Endothelial cell (in vitro differentiated cells): ENCODE measurements at regions not wholly inside any gene's neighbourhood (a gene's known extent, or its start where the extent isn't known, plus 50 kb on each side); places are given as distances from the start of the nearest gene placed in this dataset.

Source experiments
- DNase-seq: peaks from one replicate; pipeline ENCODE4 v3.0.0; 2021; ENCODE audit warnings: low spot score
- H3K27ac Mint-ChIP-seq: one replicate; pipeline ENCODE4 v1.8.0; 2021; ENCODE audit warnings: mixed read lengths, inconsistent platforms; ENCODE audit not compliant: unreplicated experiment
- H3K27me3 Mint-ChIP-seq: one replicate; pipeline ENCODE4 v1.8.0; 2021; ENCODE audit warnings: mild to moderate bottlenecking, moderate library complexity, mixed read lengths, inconsistent platforms; ENCODE audit not compliant: unreplicated experiment
- H3K36me3 Mint-ChIP-seq: one replicate; pipeline ENCODE4 v1.8.0; 2021; ENCODE audit warnings: mild to moderate bottlenecking, low read depth, mixed read lengths, inconsistent platforms; ENCODE audit not compliant: unreplicated experiment
- H3K4me1 Mint-ChIP-seq: one replicate; pipeline ENCODE4 v1.8.0; 2021; ENCODE audit warnings: mild to moderate bottlenecking, mixed read lengths, inconsistent platforms; ENCODE audit not compliant: unreplicated experiment
- H3K4me3 Mint-ChIP-seq: one replicate; pipeline ENCODE4 v1.8.0; 2021; ENCODE audit warnings: mild to moderate bottlenecking, mixed read lengths, inconsistent platforms; ENCODE audit not compliant: unreplicated experiment
- H3K9me3 Mint-ChIP-seq: one replicate; pipeline ENCODE4 v1.8.0; 2021; ENCODE audit warnings: mixed read lengths, inconsistent platforms; ENCODE audit not compliant: unreplicated experiment
- CTCF ChIP-seq: fragments of 200-600 bp; sonication (generic); IDR thresholded peaks from one replicate; pipeline ENCODE4 v1.5.0; 2021; ENCODE audit warnings: antibody characterized with exemption; ENCODE audit not compliant: unreplicated experiment

GRCh38 chr2:15763822-15764682 is 172.4 kb downstream of the DDX1 start:
- H3K9me3 Mint-ChIP-seq = no peaks in the 10 kb centered on the region
- no peak overlapping the region for H3K27ac Mint-ChIP-seq
- no peak for TF ChIP-seq CTCF
- DNase-seq = no peak
- H3K36me3 Mint-ChIP-seq = no peaks in the 10 kb centered on the region
- H3K27me3 Mint-ChIP-seq = peaks cover 4% of the 10 kb centered on the region
- H3K4me1 Mint-ChIP-seq = peaks cover 13% of the 10 kb centered on the region
- H3K4me3 Mint-ChIP-seq = no peak overlapping the region

GRCh38 chr2:15764683-15765011 is 173.0 kb downstream of the DDX1 start:
- Mint-ChIP-seq H3K27ac (no peak overlapping the region), H3K4me3 (no peak overlapping the region), H3K4me1 (peaks cover 13% of the 10 kb centered on the region), H3K27me3 (peaks cover 4% of the 10 kb centered on the region), H3K36me3 (no peaks in the 10 kb centered on the region), H3K9me3 (no peaks in the 10 kb centered on the region)
- no peak for TF ChIP-seq CTCF
- no peak for DNase-seq

GRCh38 chr2:15765211-15765610 is 173.5 kb downstream of the DDX1 start:
- DNase-seq = no peak
- peaks cover 13% of the 10 kb centered on the region for H3K4me1 Mint-ChIP-seq
- no peak overlapping the region for H3K4me3 Mint-ChIP-seq
- TF ChIP-seq CTCF = no peak
- H3K36me3 Mint-ChIP-seq = no peaks in the 10 kb centered on the region
- no peaks in the 10 kb centered on the region for H3K9me3 Mint-ChIP-seq
- H3K27ac Mint-ChIP-seq = no peak overlapping the region
- peaks cover 4% of the 10 kb centered on the region for H3K27me3 Mint-ChIP-seq

- TF ChIP-seq CTCF = no peak
- H3K27ac Mint-ChIP-seq = no peak overlapping the region
- H3K27me3 Mint-ChIP-seq = peaks cover 6% of the 10 kb centered on the region
- H3K4me1 Mint-ChIP-seq = peaks cover 10% of the 10 kb centered on the region
- DNase-seq = no peak
- H3K9me3 Mint-ChIP-seq = no peaks in the 10 kb centered on the region
- no peak overlapping the region for H3K4me3 Mint-ChIP-seq
- H3K36me3 Mint-ChIP-seq = no peaks in the 10 kb centered on the region
Observed at GRCh38 chr2:15765686-15766302, 174.1 kb downstream of the DDX1 start.

GRCh38 chr2:15766303-15766861 is 174.0 kb upstream of the MYCN start:
- no peak overlapping the region for H3K4me3 Mint-ChIP-seq
- H3K27me3 Mint-ChIP-seq = peaks cover 6% of the 10 kb centered on the region
- no peak for DNase-seq
- TF ChIP-seq CTCF = no peak
- H3K36me3 Mint-ChIP-seq = no peaks in the 10 kb centered on the region
- no peaks in the 10 kb centered on the region for H3K9me3 Mint-ChIP-seq
- H3K27ac Mint-ChIP-seq = no peak overlapping the region
- peaks cover 7% of the 10 kb centered on the region for H3K4me1 Mint-ChIP-seq
